GM23248 (cell line): ENCODE measurements at regions not wholly inside any gene's neighbourhood (a gene's known extent, or its start where the extent isn't known, plus 50 kb on each side); places are given as distances from the start of the nearest gene placed in this dataset.

Experiments used
- DNase-seq: peaks from one replicate; pipeline ENCODE4 v3.0.0-alpha.2; 2015
- H2AFZ ChIP-seq: fragments of 200-600 bp; sonication (generic); 2 replicates; pipeline ENCODE4 v1.6.1; 2016; ENCODE audit warnings: antibody characterized with exemption
- H3F3A ChIP-seq: fragments of 200-600 bp; sonication (generic); 2 replicates; pipeline ENCODE4 v1.6.1; 2016; ENCODE audit warnings: mild to moderate bottlenecking, antibody characterized with exemption, mixed run types; ENCODE audit not compliant: insufficient read depth
- H3K27ac ChIP-seq: fragments of 200-600 bp; sonication (generic); 2 replicates; pipeline ENCODE4 v1.5.1; 2016; ENCODE audit warnings: mild to moderate bottlenecking
- H3K27me3 ChIP-seq: fragments of 200-600 bp; sonication (generic); replicated peaks from 2 replicates; pipeline ENCODE4 v1.6.1; 2016; ENCODE audit warnings: mild to moderate bottlenecking; ENCODE audit not compliant: insufficient read depth
- H3K36me3 ChIP-seq: fragments of 200-600 bp; sonication (generic); 2 replicates; pipeline ENCODE4 v1.6.1; 2016; ENCODE audit warnings: low read depth, mild to moderate bottlenecking
- H3K4me1 ChIP-seq: fragments of 200-600 bp; sonication (generic); 2 replicates; pipeline ENCODE4 v1.6.1; 2016; ENCODE audit warnings: mild to moderate bottlenecking; ENCODE audit not compliant: insufficient read depth
- H3K4me2 ChIP-seq: fragments of 200-600 bp; sonication (generic); one replicate; pipeline ENCODE4 v1.6.1; 2016; ENCODE audit warnings: mild to moderate bottlenecking; ENCODE audit not compliant: unreplicated experiment
- H3K4me3 ChIP-seq: fragments of 200-600 bp; sonication (generic); 2 replicates; pipeline ENCODE4 v1.5.1; 2016; ENCODE audit warnings: mild to moderate bottlenecking
- H3K79me2 ChIP-seq: fragments of 200-600 bp; sonication (generic); 2 replicates; pipeline ENCODE4 v1.6.1; 2016; ENCODE audit warnings: mild to moderate bottlenecking; ENCODE audit not compliant: insufficient read depth
- H3K9ac ChIP-seq: fragments of 200-600 bp; sonication (generic); 2 replicates; pipeline ENCODE4 v1.6.1; 2016; ENCODE audit warnings: mild to moderate bottlenecking
- H3K9me2 ChIP-seq: fragments of 200-600 bp; sonication (generic); 2 replicates; pipeline ENCODE4 v1.6.1; 2016; ENCODE audit warnings: mixed run types, mild to moderate bottlenecking, moderate library complexity; ENCODE audit not compliant: insufficient read depth
- H3K9me3 ChIP-seq: fragments of 200-600 bp; sonication (generic); one replicate; pipeline ENCODE4 v1.6.1; 2017; ENCODE audit warnings: low read depth
- H4K20me1 ChIP-seq: fragments of 200-600 bp; sonication (generic); 2 replicates; pipeline ENCODE4 v1.6.0; 2016; ENCODE audit not compliant: insufficient read depth
- EZH2 ChIP-seq: fragments of 200-600 bp; sonication (generic); IDR thresholded peaks from 2 replicates; pipeline ENCODE4 v1.6.1; 2018; ENCODE audit warnings: antibody characterized with exemption, mild to moderate bottlenecking; ENCODE audit not compliant: insufficient read depth, poor library complexity, severe bottlenecking
- EZH2phosphoT487 ChIP-seq: fragments of 200-600 bp; sonication (generic); IDR thresholded peaks from 2 replicates; pipeline ENCODE4 v1.6.1; 2018; ENCODE audit warnings: antibody characterized with exemption, moderate library complexity, mild to moderate bottlenecking, low read depth; ENCODE audit not compliant: insufficient read depth
- WGBS, 2 experiments: methylation state at CpG; one replicate each; pipeline ENCODE4 v1.1.6; 2015 to 2017; ENCODE audit warnings: low lambda C conversion rate in 2 of 2, low coverage in 1 of 2; ENCODE audit errors: missing lambda C conversion rate in 2 of 2; 5-methylcytosine and 5-hydroxymethylcytosine counted together
- in situ Hi-C: fragments of 300-500 bp; cut with MboI; formaldehyde crosslinking; loops from 2 replicates; pipeline ENCODE4 v1.15.0; 2020

DNA sequence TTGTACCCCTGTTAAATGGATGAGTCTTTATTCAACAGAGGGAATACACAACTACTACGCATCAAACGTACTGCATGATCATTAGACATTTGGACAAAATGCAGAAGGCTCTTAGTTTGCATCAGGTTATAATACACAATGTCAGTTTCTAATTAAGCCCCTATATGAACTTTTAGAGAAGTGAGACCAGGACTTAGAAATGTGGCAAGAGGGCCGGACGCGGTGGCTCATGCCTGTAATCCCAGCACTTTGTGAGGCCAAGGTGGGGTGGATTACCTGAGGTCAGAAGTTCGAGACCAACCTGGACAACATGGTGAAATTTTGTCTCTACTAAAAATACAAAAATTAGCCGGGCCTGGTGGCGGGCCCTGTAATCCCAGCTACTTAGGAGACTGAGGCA is 76.3 kb upstream of the MGMT start:
- WGBS, 2 experiments: 56 to 66% methylated on average over 8 of the region's 8 CpGs
- no peaks in the 10 kb centered on the region for H3K4me1 ChIP-seq
- H3F3A ChIP-seq: no peaks in the 10 kb centered on the region
- no peak for TF ChIP-seq EZH2phosphoT487
- TF ChIP-seq EZH2: no peak
- H3K4me2 ChIP-seq: no peak overlapping the region
- H3K27me3 ChIP-seq: no peaks in the 10 kb centered on the region
- no peaks in the 10 kb centered on the region for H4K20me1 ChIP-seq
- DNase-seq: no peak
- no peak overlapping the region for H3K4me3 ChIP-seq
- in situ Hi-C loops: no loop called here
- H3K9me2 ChIP-seq: no peaks in the 10 kb centered on the region
- no peaks in the 10 kb centered on the region for H3K9me3 ChIP-seq
- no peak overlapping the region for H3K27ac ChIP-seq
- H3K79me2 ChIP-seq: no peaks in the 10 kb centered on the region
- no peak overlapping the region for H2AFZ ChIP-seq
- no peaks in the 10 kb centered on the region for H3K36me3 ChIP-seq
- H3K9ac ChIP-seq: no peak overlapping the region

DNA sequence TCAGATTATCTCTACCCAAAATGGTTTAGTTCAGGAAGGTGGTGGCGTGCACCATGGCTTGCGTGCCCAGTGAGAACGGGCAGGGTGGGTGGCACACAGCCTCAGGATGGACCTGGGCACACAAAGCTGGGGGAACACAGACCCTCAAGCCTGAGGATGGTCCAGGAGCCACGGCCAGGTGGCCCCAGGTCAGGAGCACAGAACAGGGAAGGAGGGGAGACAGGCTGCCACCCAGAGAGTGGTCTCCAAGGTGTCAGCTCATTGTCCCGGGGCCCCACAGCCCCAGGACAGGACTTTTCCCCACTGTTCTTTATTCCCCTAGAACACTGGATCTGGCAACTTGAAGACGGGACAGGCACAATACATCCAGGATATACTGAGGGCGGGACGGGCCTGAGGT is 75.6 kb upstream of the MGMT start:
- DNase-seq: no peak
- Histone ChIP-seq H3K4me2 (no peak overlapping the region), H3K27ac (no peak overlapping the region), H2AFZ (no peak overlapping the region), H3K4me1 (no peaks in the 10 kb centered on the region), H3K27me3 (no peaks in the 10 kb centered on the region), H3K9me3 (no peaks in the 10 kb centered on the region), H3K9ac (no peak overlapping the region), H3K4me3 (no peak overlapping the region), H3K79me2 (no peaks in the 10 kb centered on the region), H3K36me3 (no peaks in the 10 kb centered on the region), H3F3A (no peaks in the 10 kb centered on the region), H3K9me2 (no peaks in the 10 kb centered on the region), H4K20me1 (no peaks in the 10 kb centered on the region)
- in situ Hi-C loops: no loop called here
- 33 to 39% methylated on average over 8 of the region's 8 CpGs for WGBS, 2 experiments
- no peak for TF ChIP-seq EZH2
- TF ChIP-seq EZH2phosphoT487: no peak

DNA sequence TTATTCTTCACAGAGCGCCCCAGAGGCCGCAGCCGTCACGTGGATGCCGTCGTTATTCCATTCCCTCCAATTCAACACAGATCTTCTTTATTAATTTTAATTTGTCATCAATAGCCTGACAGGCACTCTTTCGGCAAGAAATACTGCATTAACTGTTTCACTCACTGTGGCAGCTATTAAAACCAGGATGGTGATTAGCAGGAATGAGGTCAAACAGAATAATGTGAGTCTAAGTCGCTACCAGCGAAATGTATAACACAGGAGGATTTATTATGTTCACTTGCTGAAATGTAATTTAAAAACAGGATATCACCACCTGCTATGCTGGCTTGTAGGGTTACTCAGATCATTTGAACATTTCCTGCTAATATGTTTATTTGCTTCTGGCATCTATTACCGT is 74.2 kb upstream of the MGMT start:
- Histone ChIP-seq H3K79me2 (no peaks in the 10 kb centered on the region), H3K4me1 (no peaks in the 10 kb centered on the region), H3K4me3 (no peak overlapping the region), H3K4me2 (no peak overlapping the region), H3K9me2 (no peaks in the 10 kb centered on the region), H4K20me1 (no peaks in the 10 kb centered on the region), H3K27ac (no peak overlapping the region), H3F3A (no peaks in the 10 kb centered on the region), H3K36me3 (no peaks in the 10 kb centered on the region), H2AFZ (no peak overlapping the region), H3K27me3 (no peaks in the 10 kb centered on the region), H3K9me3 (no peaks in the 10 kb centered on the region), H3K9ac (no peak overlapping the region)
- TF ChIP-seq EZH2: no peak
- TF ChIP-seq EZH2phosphoT487: no peak
- WGBS, 2 experiments: 36 to 40% methylated on average over 10 of the region's 10 CpGs
- in situ Hi-C loops: no loop called here
- no peak for DNase-seq

DNA sequence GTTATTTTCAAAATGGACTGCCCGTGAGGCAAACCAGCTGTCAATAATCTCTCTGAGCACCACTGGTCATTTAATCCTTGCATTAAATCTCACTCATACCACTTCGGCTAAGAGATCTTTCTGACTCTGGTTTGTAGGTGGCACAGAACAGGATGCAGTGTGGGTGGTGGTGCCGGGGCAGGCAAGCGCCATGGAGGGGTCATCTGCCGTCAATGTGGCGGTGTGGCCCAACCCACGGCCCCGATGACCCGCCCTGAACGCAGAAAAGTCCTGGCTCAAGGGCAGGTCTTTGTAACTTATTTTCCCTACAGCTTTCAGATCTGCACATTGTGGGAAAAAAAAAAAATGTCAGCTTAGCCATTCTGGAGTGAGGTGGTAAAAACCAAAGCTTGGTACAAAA is 73.2 kb upstream of the MGMT start:
- Histone ChIP-seq H3K9me3 (no peaks in the 10 kb centered on the region), H3K27me3 (no peaks in the 10 kb centered on the region), H3F3A (no peaks in the 10 kb centered on the region), H3K4me1 (no peaks in the 10 kb centered on the region), H4K20me1 (no peaks in the 10 kb centered on the region), H3K9me2 (no peaks in the 10 kb centered on the region), H3K36me3 (no peaks in the 10 kb centered on the region), H3K79me2 (no peaks in the 10 kb centered on the region), H3K9ac (no peak overlapping the region), H3K4me3 (no peak overlapping the region), H3K27ac (no peak overlapping the region), H3K4me2 (no peak overlapping the region), H2AFZ (no peak overlapping the region)
- DNase-seq: no peak
- TF ChIP-seq EZH2 (no peak), EZH2phosphoT487 (no peak)
- in situ Hi-C loops: no loop called here
- 56 to 64% methylated on average over 10 of the region's 10 CpGs for WGBS, 2 experiments

DNA sequence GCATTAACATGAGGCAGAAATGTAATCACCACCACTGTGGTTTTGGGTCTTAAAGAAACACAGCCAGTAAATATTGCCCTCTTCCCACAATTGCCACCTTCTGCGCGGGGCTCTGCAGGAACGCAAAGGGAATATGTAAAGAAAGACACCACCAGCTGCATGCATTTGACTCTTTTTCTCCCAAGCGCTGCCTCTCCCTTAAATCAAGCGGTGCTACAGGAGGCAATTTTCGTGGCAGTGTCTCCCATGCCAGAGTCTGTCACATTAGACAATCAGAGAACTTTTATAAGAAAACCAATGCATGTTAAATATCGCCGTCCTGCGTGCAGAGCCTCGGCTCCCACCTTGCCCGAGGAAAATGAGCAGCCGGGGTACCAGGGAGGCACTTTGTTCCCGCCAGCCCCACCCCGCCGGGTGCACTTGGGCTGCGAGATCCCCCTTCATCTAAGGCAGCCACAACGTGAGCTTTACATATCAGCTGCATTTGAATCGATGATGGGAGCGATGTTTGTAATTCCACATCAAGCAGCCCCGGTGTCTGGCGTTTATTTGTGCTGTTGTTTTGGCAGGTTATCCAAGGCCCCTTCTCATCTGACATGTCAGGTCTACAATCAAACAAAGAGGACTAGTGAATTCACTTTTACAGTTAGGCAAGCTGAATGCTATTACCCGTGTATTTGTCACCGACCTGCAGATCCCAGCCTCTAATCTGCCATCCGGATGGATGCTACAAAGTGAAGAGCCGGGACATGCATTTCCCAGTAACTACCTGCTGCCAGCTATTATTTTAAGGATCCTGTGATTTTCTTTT is 72.3 kb upstream of the MGMT start:
- Histone ChIP-seq H3F3A (no peaks in the 10 kb centered on the region), H3K4me3 (no peak overlapping the region), H3K27me3 (no peaks in the 10 kb centered on the region), H3K9me2 (no peaks in the 10 kb centered on the region), H3K9ac (no peak overlapping the region), H4K20me1 (no peaks in the 10 kb centered on the region), H2AFZ (no peak overlapping the region), H3K36me3 (no peaks in the 10 kb centered on the region), H3K27ac (no peak overlapping the region), H3K4me2 (no peak overlapping the region), H3K9me3 (no peaks in the 10 kb centered on the region), H3K4me1 (no peaks in the 10 kb centered on the region), H3K79me2 (no peaks in the 10 kb centered on the region)
- 51 to 52% methylated on average over 25 of the region's 25 CpGs for WGBS, 2 experiments
- in situ Hi-C loops: no loop called here
- TF ChIP-seq EZH2phosphoT487: no peak
- TF ChIP-seq EZH2: no peak
- DNase-seq: no peak
